T47D (cell line): ENCODE measurements at regions not wholly inside any gene's neighbourhood (a gene's known extent, or its start where the extent isn't known, plus 50 kb on each side); places are given as distances from the start of the nearest gene placed in this dataset.
"Not testable (repeated sequence)": the region's sequence is repeated elsewhere in the genome, so short reads cannot be mapped to it uniquely, and the experiment has no call there.

ENCODE experiments used
- DNase-seq, 2 experiments: peaks; one replicate each; pipeline versions ENCODE4 v3.0.0 to v3.0.0-alpha.2; 2011 to 2012; ENCODE audit warnings: low read depth in 1 of 2, low spot score in 1 of 2
- JUND ChIP-seq: IDR thresholded peaks from 2 replicates; pipeline ENCODE4 v1.6.1; 2012; ENCODE audit warnings: low read depth
- in situ Hi-C: cut with HindIII; loops from 2 replicates; pipeline ENCODE4 v1.10.0; 2016; ENCODE audit warnings: low sequenced_read_pairs, low pct_unique_long_range_greater_than_20kb

DNA sequence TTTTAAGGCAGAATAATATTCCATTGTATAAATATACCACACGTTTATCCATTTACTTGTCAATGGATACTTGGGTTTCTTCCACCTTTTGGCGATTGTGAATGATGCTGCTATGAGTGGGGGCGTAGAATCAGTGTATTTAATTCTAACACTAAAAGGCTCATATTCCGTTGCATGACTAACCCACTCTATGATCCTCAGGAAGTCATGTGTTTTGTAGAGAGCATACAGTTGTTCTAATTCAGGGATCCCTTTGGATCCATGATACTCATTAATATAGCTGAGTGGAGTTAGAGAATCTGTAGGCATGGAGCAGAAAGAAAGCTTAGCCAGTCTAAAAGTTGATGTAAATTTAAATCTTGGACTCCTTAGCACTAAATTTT lies 74.2 kb upstream of the TMEM170B start:
- in situ Hi-C loops, result no loop called here
- no peak for TF ChIP-seq JUND
- no peak for DNase-seq

DNA sequence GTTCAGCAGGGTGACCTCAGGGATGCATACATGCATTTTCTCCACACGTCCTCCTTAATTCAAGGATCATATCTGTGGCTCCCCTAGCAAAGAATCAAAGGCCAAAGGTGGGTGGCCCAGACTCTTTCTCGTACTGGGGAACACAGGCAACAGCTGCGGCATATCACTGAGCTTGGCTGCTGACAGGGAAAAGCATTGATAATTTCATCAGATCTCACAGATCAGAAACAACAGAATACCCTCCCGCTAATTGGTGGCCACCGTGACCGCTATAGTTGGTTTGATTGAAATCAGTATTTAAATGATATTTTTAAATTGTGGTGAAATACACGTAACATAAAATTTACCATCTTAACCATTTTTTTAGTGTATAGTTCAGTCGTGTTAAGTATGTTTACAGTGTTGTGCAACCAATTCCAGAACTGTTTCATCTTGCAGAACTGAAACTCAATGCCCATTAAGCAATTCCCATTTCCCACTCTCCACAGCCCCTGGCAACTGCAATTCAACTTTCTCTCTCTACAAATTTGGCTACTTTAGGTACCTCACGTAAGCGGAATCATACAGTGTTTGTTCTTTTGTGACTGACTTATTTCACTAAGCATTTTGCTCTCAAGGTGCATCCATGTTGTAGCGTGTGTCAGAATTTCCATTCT lies 74.7 kb upstream of the TMEM170B start:
- no peak for DNase-seq
- in situ Hi-C loops, result no loop called here
- no peak for TF ChIP-seq JUND

DNA sequence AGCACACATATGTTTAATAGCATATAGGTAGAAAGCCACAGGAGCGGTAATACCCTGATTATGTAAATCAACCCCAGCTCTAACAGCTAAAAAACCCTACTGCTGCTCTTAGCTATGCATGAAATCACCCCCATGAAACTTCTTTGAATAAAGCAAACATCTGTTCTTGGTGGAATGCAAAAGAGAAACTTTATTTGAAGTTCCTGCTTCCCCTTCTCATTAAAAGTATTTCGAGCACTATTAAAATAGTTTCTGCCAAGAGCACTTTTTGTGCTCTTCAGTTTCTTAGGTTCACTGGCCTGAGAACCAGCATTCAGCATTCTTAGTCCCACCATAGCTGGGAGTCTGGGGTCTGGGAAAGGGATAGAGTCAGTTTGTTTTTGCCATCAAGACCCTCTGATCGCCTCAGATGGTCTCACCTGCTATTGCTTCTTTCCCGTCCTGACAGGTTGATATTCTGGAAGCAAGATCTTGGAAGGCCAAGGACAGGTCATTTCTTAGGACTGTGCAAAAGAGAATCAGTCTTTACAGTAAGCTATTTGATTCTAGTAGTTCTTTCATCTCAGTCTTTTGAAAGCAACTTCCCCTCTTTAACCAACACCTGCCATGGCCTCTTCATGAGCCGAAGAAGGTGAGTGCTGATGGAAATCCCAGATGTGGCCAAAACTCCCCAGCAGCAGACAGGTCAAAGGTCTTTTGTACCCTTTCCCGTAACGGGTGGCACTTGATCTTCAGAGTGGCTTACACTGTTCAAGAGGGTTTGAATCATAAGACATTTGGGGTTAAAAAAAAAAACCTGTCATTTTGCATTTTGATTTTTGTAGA lies 76.5 kb upstream of the TMEM170B start:
- DNase-seq, result no peak
- no peak for TF ChIP-seq JUND
- in situ Hi-C loops, result no loop called here

DNA sequence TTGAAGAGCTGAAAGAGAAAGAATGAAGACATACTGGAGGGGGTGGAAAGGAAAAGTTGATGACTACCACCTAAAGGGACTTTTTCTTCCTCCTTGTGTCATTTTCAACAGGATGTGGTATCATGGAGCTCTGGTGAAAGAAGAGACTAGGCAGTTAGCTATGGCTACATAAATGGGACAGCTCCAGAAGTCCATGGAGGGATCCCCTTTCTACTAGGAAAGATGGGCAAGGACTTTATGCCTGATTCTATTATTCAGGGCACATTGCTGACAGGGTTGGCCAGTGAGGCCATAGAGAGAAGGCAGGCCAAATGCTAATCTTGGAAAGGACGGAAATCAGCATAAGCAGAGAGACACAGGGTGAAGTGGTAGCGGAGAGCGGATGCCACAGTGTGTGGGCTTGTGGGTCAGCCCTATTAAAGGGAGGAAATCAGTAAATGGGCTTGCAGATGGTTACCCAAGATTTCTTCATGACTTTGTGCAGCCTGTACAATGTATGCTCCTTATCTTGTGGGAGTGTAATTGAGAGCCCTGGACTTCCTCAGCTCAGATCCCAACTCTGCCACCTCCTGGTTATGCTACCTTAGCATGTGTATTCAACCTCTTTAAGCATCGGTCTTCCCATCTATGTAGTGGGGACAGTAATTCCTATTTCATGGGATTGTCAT lies 77.4 kb upstream of the TMEM170B start:
- peak in 1 of 2 experiments; percentile 54 for DNase-seq
- in situ Hi-C loops, result no loop called here

DNA sequence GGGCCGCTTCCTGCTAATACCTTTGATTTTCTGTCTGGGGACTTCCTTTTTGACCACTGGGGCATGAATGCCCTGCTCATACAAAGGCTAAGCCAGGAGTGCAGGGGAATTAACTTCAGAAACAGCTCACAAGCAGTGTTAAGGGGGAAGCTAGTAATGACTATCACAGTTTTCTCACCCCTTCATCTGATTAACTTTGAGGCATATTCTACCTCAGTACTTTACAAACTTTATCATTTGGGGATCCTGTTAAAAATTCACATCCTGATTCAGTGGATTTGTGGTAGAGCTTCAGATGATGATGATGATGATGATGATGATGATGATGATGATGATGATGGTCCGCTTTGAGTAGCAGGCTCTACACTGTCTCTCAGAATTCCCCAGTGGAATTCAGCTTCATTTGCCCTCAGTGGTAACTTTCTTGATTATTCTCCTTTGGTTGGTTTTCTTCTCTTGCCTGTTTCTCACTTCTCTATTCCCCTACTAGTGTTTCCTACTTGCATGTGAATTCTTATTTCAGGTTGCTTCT lies 78.4 kb upstream of the TMEM170B start:
- no peak for DNase-seq
- in situ Hi-C loops, result no loop called here
- TF ChIP-seq JUND, result no peak

More for the DNA sequence above, 77.4 kb upstream of the TMEM170B start:
- TF ChIP-seq JUND, result no peak

DNA sequence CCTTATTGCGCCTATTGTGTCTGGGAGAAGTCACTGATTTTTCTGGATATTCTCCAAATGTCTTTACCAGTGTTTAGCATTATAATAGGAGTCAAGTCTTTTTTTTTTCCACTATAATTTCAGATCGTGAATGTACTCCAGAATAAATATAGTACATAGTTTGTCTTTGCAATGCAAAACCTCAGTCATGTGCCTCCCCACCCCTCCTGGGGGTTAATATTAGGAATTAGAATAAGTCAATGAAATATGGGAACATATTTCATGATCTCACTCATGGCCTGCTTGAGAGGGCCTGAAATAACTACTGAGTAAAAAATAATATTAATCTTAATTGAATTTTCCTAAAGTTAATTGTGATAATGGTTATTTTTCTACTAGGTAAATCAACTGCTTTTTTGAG lies 79.0 kb upstream of the TMEM170B start:
- DNase-seq, result no peak
- TF ChIP-seq JUND, result no peak
- in situ Hi-C loops, result no loop called here

DNA sequence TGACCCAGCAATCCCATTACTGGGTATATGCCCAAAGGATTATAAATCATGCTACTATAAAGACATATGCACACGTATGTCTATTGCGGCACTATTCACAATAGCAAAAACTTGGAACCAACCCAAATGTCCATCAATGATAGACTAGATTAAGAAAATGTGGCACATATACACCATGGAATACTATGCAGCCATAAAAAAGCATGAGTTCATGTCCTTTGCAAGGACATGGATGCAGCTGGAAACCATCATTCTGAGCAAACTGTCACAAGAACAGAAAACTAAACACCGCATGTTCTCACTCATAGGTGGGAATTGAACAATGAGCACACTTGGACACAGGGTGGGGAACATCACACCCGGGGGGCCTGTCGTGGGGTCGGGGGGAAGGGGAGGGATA lies 80.1 kb upstream of the TMEM170B start:
- in situ Hi-C loops, DNase-seq: not testable (repeated sequence)

DNA sequence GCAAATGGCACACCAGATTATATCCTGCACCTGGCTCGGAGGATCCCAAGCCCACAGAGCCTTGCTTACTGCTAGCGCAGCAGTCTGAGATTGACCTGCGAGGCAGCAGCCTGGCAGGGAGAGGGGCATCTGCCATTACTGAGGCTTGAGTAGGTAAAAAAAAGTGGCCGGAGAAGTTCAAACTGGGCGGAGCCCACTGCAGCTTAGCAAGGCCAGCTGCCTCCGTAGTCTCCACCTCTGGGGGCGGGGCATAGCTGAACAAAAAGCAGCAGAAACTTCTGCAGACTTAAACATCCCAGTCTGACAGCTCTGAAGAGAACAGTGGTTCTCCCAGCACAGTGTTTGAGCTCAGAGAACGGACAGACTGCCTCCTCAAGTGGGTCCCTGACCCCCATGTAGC lies 85.4 kb upstream of the TMEM170B start:
- in situ Hi-C loops, DNase-seq: not testable (repeated sequence)

DNA sequence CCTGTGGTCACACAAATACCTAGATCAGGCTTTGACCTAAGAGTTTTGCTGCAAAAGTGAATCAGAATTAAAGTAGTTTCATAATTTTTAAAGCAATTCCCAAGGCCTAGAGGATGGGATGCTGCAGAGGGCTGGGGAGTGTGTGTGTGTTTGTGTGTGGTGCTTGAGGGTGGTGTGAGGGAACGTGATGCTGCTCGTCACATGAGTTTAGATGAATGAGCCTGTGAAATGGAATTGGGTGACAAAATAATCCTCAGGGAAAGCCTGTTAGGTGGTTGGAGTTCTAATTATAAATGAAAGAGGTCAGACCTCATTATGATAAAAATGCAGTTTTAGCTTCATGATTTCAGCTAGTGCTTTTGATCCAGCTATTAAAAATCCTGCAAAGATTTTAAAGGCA lies 87.5 kb upstream of the TMEM170B start:
- in situ Hi-C loops, result no loop called here
- TF ChIP-seq JUND, result no peak
- no peak for DNase-seq

DNA sequence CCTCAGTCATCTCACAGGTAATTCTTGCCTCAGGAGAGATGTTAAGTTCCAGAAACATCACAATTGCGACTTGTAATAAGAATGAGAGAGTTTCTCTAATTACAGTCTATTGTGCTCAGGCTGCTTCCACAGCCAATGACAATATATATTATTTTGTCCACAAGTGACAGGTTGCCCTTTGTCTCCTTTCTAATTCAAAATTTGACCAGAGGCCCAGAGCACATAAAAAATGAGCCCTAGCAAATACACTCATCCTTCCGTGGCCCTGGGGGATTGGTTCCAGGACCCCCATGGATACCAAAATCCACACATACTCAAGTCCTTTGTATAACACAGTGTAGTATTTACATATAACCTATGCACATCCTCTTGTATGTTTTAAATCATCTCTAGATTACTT lies 88.1 kb upstream of the TMEM170B start:
- in situ Hi-C loops, result no loop called here
- DNase-seq, result no peak
- TF ChIP-seq JUND, result no peak

DNA sequence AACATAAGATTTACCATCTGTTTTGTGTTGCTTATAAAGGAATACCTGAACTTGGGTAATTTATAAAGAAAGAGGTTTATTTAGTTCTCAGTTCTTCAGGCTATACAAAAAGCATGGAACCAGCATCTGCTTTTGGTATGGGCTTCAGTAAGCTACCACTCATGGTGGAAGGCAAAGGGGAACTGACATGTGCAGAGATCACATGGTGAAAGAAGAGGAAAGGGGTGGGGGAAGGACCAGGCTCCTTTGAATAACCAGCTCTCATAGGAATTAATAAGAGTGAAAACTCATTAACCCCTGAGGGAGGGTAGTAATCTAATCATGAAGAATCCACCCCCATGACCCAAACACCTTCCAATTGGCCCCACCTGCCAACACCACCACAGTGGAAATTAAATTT lies 89.5 kb upstream of the TMEM170B start:
- no peak for TF ChIP-seq JUND
- no peak for DNase-seq
- in situ Hi-C loops, result no loop called here

DNA sequence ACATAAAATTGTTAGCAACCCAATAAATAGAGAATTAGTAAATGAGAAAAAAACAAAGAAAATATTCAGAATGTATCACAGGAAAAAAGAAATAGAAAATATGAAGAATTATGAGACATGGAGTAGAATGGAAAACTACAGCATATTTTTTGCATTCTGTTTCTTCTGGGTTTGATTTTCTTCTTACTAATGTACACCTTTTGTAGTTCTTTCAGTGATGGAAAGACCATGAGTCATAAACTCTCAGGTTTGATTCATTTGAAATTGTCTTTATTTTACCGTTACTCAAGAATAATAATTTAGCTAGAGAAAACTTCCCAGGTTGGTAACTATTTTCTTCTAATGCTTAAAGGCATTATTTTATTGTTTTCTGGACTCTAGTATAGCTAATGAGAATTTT lies 90.3 kb upstream of the TMEM170B start:
- in situ Hi-C loops, result no loop called here
- DNase-seq, result no peak
- no peak for TF ChIP-seq JUND

DNA sequence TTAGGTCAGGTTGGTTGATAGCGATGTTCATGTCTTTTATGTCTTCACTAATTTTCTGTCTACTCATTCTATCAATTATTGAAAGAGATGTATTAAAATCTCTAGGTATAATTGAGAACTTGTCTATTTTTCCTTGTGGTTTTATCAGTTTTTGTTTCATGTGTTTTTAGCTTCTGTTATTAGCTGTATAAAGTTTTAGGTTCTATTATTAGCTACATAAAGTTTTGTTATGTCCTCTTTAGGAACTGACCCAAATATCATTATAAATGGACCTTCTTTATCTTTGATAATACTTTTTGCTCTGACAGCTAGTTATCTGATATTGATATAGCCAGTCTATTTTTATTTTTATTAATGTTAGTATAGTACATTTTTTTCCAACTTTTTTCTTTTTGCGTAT lies 92.4 kb upstream of the TMEM170B start:
- TF ChIP-seq JUND, result no peak
- in situ Hi-C loops, result no loop called here
- DNase-seq, result no peak

DNA sequence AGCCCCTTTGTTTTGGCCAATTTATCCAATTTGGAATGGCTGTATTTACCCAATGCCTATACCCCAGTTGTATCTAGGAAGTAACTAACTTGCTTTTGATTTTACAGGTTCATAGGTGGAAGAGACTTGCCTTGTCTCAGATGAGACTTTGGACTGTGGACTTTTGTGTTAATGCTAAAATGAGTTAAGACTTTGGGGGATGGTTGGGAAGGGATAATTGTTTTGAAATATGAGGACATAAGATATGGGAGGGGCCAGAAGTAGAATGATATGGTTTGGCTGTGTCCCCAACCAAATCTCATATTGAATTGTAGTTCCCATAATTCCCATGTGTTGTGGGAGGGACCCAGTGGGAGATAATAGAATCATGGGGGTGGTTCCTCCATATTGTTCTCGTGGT lies 94.4 kb upstream of the TMEM170B start:
- DNase-seq, in situ Hi-C loops: not testable (repeated sequence)
